K562 (cell line): ENCODE measurements at regions not wholly inside any gene's neighbourhood (a gene's known extent, or its start where the extent isn't known, plus 50 kb on each side); places are given as distances from the start of the nearest gene placed in this dataset.

Experiments
- ARNT ChIP-seq, 2 experiments: fragments of 450-650 bp; IDR thresholded peaks; 2 replicates each; pipeline ENCODE4 v1.6.1; 2016; ENCODE audit warnings: mild to moderate bottlenecking in 1 of 2
- ILF3 ChIP-seq: fragments of 450-650 bp; IDR thresholded peaks from 2 replicates; pipeline ENCODE4 v1.6.1; 2018; ENCODE audit warnings: antibody characterized with exemption, mild to moderate bottlenecking, moderate library complexity, borderline replicate concordance
- KLF13 ChIP-seq: fragments of 450-650 bp; IDR thresholded peaks from 2 replicates; pipeline ENCODE4 v1.6.1; 2016; ENCODE audit warnings: missing genetic modification characterization, low read depth, mild to moderate bottlenecking, missing compliant biosample characterization, moderate library complexity, borderline replicate concordance
- MAFK ChIP-seq: IDR thresholded peaks from 2 replicates; pipeline ENCODE4 v1.6.1; 2011; ENCODE audit warnings: low read length, improper control_type of control experiment
- NRF1 ChIP-seq, 2 experiments: fragments of 450-650 bp; IDR thresholded peaks in 1 of 2; conservative IDR thresholded peaks in 1 of 2; 2 replicates each; pipeline ENCODE4 v1.6.1; 2014; ENCODE audit warnings: mild to moderate bottlenecking in 2 of 2
- SOX6 ChIP-seq: fragments of 450-650 bp; IDR thresholded peaks from 2 replicates; pipeline ENCODE4 v1.6.1; 2014; ENCODE audit warnings: mild to moderate bottlenecking
- TSC22D4 ChIP-seq: fragments of 450-650 bp; IDR thresholded peaks from 2 replicates; pipeline ENCODE4 v1.6.1; 2016; ENCODE audit warnings: missing genetic modification characterization, missing biosample characterization, control low read depth
- ZBTB49 ChIP-seq: sonication (generic); formaldehyde crosslinking; IDR thresholded peaks from 2 replicates; pipeline ENCODE4 v1.8.0; 2022; ENCODE audit warnings: missing genetic modification reagents, mild to moderate bottlenecking, borderline replicate concordance
- ZC3H4 ChIP-seq: sonication (generic); formaldehyde crosslinking; IDR thresholded peaks from 2 replicates; pipeline ENCODE4 v1.9.0; 2021; ENCODE audit warnings: missing genetic modification reagents, borderline replicate concordance
- ZNF282 ChIP-seq: sonication (generic); formaldehyde crosslinking; IDR thresholded peaks from 2 replicates; pipeline ENCODE4 v1.8.1; 2023; ENCODE audit warnings: missing genetic modification reagents
- ZNF318 ChIP-seq, 2 experiments: fragments of 450-650 bp; IDR thresholded peaks; 2 replicates each; pipeline ENCODE4 v1.6.1; 2016; ENCODE audit warnings: mild to moderate bottlenecking in 2 of 2, borderline replicate concordance in 1 of 2, low read depth in 1 of 2, moderate library complexity in 1 of 2
- ZNF431 ChIP-seq: sonication (generic); formaldehyde crosslinking; IDR thresholded peaks from 2 replicates; pipeline ENCODE4 v1.8.0; 2022; ENCODE audit warnings: mild to moderate bottlenecking, missing genetic modification reagents
- TF ChIP-seq, protein P1 (sequence below): sonication (generic); formaldehyde crosslinking; IDR thresholded peaks from 2 replicates; pipeline ENCODE4 v1.8.1; 2022; ENCODE audit warnings: missing genetic modification reagents
- TF ChIP-seq, protein P2 (sequence below): fragments of 250-450 bp; sonication (Bioruptor Pico); IDR thresholded peaks from 2 replicates; pipeline ENCODE4 v1.6.1; 2021; ENCODE audit warnings: mild to moderate bottlenecking

DNA sequence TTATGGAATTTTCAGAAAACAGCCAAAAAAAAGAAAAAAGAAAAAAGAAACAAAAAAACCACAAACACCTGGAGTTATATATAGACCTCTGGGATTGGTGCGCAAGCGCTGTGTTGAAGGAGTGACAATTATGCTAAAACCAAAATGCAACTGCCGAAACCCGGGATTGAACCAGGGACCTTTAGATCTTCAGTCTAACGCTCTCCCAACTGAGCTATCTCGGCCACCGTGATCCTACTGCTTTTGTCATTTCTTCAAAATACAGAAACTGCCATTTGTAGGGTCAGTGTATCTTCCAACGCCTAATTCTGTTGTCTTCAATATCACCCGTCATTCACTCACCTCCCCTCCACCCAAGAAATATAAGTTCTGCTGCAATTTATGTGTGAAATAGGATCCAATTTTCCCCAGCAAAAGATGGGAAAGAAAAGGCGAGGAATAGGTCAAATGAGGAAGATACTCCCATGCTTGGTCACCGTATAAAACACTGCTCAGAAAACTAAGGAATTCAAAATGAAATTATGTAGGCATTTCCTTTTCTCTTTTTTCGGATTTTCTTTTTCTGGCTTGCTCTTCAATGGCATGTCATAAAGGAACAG lies 116.0 kb downstream of the TRIM27 start (continued):
- TF ChIP-seq ZBTB49: no peak
- TF ChIP-seq ZNF431: no peak
- no peak for TF ChIP-seq KLF13 (tag)
- TF ChIP-seq ARNT (IDR thresholded peaks at IDR 0.05): peak; percentile 57 to 94; a peak in 2 of 4 replicates
- no peak for TF ChIP-seq MAFK
- TF ChIP-seq, protein P1, sequence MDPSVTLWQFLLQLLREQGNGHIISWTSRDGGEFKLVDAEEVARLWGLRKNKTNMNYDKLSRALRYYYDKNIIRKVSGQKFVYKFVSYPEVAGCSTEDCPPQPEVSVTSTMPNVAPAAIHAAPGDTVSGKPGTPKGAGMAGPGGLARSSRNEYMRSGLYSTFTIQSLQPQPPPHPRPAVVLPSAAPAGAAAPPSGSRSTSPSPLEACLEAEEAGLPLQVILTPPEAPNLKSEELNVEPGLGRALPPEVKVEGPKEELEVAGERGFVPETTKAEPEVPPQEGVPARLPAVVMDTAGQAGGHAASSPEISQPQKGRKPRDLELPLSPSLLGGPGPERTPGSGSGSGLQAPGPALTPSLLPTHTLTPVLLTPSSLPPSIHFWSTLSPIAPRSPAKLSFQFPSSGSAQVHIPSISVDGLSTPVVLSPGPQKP (CRISPR knock-in tag): no peak
- TF ChIP-seq ZNF282 (CRISPR knock-in tag): no peak
- no peak for TF ChIP-seq ILF3
- TF ChIP-seq ZC3H4 (CRISPR knock-in tag): no peak
- peak; percentile 93 for TF ChIP-seq NRF1 (conservative IDR thresholded peaks at IDR 0.05 in 1 of 2, IDR thresholded peaks at IDR 0.05 in 1 of 2)
- TF ChIP-seq ZNF318 (IDR thresholded peaks at IDR 0.05; ENCODE audit: borderline replicate concordance in 1 of 2, low read depth in 1 of 2): peak in 1 of 2 experiments; percentile 30; a peak in 1 of 4 replicates
- no peak for TF ChIP-seq TSC22D4
- TF ChIP-seq, protein P2, sequence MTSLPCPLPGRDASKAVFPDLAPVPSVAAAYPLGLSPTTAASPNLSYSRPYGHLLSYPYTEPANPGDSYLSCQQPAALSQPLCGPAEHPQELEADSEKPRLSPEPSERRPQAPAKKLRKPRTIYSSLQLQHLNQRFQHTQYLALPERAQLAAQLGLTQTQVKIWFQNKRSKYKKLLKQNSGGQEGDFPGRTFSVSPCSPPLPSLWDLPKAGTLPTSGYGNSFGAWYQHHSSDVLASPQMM (CRISPR knock-in tag): no peak
- peak; percentile 58; the same call in 1 of the 2 replicates for TF ChIP-seq SOX6
